Left lung (tissue), 4 donors: ENCODE measurements at regions not wholly inside any gene's neighbourhood (a gene's known extent, or its start where the extent isn't known, plus 50 kb on each side); places are given as distances from the start of the nearest gene placed in this dataset.
"Not testable (repeated sequence)": the region's sequence is repeated elsewhere in the genome, so short reads cannot be mapped to it uniquely, and the experiment has no call there.

Experiments used
- ATAC-seq: fragments of 200-7000 bp; cut with Tn5 transposase; one replicate; pipeline ENCODE4 v1.9.1; 2020; ENCODE audit warnings: moderate library complexity
- DNase-seq, 4 donors: peaks; one replicate each; pipeline ENCODE4 v3.0.0-alpha.2; 2013 to 2020
- H3K27ac ChIP-seq, 2 donors: fragments of 200-600 bp; sonication (generic) in 1 of 2; one replicate each; pipeline versions ENCODE4 v1.5.0 to v1.8.0; 2020 to 2021
- H3K27me3 ChIP-seq, 2 donors: fragments of 200-600 bp; sonication (generic) in 1 of 2; one replicate each; pipeline versions ENCODE4 v1.5.0 to v1.8.0; 2020 to 2021
- H3K36me3 ChIP-seq, 2 donors: fragments of 200-600 bp; sonication (generic) in 1 of 2; one replicate each; pipeline versions ENCODE4 v1.5.0 to v1.8.0; 2020 to 2021
- H3K4me1 ChIP-seq, 2 donors: fragments of 200-600 bp; one replicate each; pipeline ENCODE4 v1.8.0; 2021
- H3K4me3 ChIP-seq, 2 donors: fragments of 200-600 bp; sonication (generic) in 1 of 2; one replicate each; pipeline versions ENCODE4 v1.5.0 to v1.8.0; 2020 to 2021; ENCODE audit warnings: mild to moderate bottlenecking in 1 of 2
- H3K9me3 ChIP-seq, 2 donors: fragments of 200-600 bp; sonication (generic) in 1 of 2; one replicate each; pipeline versions ENCODE4 v1.5.0 to v1.8.0; 2020 to 2021
- CTCF ChIP-seq, 2 donors: fragments of 200-600 bp; sonication (generic) in 1 of 2; IDR thresholded peaks; one replicate each; pipeline versions ENCODE4 v1.5.0 to v1.8.0; 2021; ENCODE audit warnings: antibody characterized with exemption in 2 of 2
- intact Hi-C, 2 donors: fragments of 100-400 bp; cut with DNase I; formaldehyde crosslinking; loops; one replicate each; pipeline versions ENCODE4 v1.11.2 to v1.14.2; 2022
- donor health status: DM: no; HTN: yes; CAD: no.
- donor health status: DM: no; HTN: no; CAD: no.

DNA sequence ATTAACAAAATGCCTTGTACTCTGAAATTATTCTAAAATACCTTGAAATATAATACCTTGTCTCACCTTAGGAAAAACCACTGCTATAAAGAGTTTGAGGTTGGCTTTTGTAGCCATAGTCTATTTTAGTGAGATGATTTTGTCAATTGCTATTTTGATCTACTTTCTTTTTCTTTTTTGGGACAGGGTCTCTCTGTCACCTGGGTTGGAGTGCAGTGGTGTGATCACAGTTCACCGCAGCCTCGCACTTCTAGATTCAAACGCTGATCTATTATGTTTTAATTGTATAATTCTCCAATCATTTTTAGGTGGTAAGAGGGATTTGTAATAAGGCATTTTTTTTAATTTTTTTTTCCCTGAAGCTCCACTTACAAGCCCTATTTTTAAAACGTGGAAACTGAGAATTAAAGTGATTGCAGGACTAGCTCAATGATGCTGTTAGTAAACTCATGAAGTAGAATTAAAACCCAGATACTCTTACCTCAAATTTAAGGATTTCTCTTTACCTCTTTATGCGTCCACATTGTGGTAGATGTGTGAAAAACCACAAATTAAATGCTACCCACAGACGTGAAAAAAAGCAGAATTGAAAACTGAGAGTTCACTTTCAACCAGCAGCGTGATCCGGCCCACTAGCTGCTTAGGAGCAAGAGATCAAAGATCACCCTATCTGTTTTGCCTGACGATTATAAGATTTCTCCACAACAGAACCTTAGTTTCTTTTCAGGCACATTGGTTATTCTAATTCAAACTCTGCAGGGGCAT is 384.2 kb downstream of the CGGBP1 start:
- TF ChIP-seq CTCF (IDR thresholded peaks at IDR 0.05), result no peak
- Histone ChIP-seq H3K4me1 (no peaks in the 10 kb centered on the region), H3K27ac (no peak overlapping the region), H3K36me3 (no peaks in the 10 kb centered on the region), H3K27me3 (no peaks in the 10 kb centered on the region), H3K4me3 (no peak overlapping the region), H3K9me3 (no peaks in the 10 kb centered on the region)
- intact Hi-C loops, result no loop called here
- ATAC-seq, result no peak
- DNase-seq, result no peak

DNA sequence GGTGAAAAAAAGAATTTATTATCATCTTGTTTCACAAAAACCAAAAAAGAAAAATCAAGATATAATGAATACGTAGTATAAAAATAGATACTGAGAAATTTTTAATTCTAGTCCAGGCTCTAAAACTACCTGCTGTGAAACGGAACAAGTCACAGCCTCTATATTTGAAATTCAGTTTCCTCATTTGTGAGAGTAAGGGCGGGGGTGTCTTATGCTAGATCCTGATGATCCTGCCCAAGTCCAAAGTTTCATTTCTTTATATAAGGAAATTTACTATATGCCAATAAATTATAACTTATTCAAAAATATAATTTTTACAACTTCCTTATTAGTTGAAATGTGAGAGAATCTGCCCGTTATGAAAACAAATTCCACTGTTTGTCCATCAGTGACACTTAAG is 385.7 kb downstream of the CGGBP1 start:
- Histone ChIP-seq H3K27me3 (no peaks in the 10 kb centered on the region), H3K4me3 (no peak overlapping the region), H3K36me3 (no peaks in the 10 kb centered on the region), H3K9me3 (no peaks in the 10 kb centered on the region), H3K4me1 (no peaks in the 10 kb centered on the region), H3K27ac (no peak overlapping the region)
- intact Hi-C loops, result no loop called here
- no peak for DNase-seq
- TF ChIP-seq CTCF (IDR thresholded peaks at IDR 0.05), result no peak
- ATAC-seq, result no peak

DNA sequence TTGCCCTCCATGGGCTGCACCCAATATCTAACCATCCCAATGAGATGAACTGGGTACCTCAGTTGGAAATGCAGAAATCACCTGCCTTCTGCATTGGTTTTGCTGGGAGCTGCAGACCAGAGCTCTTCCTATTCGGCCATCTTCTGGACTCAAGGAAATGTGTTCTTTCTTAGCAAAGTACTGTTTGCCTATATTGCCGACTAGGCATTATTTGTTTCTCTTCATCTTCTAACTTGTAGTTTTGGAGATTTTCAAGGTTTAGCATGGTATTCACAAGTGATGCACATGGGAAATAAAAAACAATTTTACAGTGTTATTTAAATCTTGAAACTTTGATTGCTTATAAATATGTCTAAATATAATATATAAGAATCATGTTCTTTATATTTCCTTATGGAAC is 377.8 kb upstream of the POU1F1 start:
- TF ChIP-seq CTCF (IDR thresholded peaks at IDR 0.05), result no peak
- Histone ChIP-seq H3K27me3 (no peaks in the 10 kb centered on the region), H3K9me3 (no peaks in the 10 kb centered on the region), H3K27ac (no peak overlapping the region), H3K36me3 (no peaks in the 10 kb centered on the region), H3K4me1 (no peaks in the 10 kb centered on the region), H3K4me3 (no peak overlapping the region)
- intact Hi-C loops, result no loop called here
- DNase-seq (no peak), ATAC-seq (no peak)

DNA sequence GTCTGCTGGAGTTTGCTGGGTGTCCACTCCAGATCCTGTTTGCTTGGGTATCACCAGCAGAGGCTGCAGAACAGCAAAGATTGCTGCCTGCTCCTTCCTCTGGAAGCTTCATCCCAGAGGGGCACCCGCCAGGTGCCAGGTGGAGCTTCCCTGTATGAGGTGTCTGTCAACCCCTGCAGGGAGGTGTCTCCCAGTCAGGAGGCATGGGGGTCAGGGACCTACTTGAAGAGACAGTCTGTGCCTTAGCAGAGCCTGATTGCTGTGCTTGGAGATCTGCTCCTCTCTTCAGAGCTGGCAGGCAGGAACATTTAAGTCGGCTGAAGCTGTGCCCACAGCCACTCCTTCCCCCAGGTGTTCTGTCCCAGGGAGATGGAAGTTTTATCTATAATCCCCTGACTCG is 376.8 kb upstream of the POU1F1 start:
- ATAC-seq, H3K36me3 ChIP-seq, H3K4me1 ChIP-seq, H3K27ac ChIP-seq, H3K9me3 ChIP-seq, H3K27me3 ChIP-seq, intact Hi-C loops, H3K4me3 ChIP-seq: not testable (repeated sequence)
- peak in 1 of 4 donors; percentile 27 for DNase-seq

DNA sequence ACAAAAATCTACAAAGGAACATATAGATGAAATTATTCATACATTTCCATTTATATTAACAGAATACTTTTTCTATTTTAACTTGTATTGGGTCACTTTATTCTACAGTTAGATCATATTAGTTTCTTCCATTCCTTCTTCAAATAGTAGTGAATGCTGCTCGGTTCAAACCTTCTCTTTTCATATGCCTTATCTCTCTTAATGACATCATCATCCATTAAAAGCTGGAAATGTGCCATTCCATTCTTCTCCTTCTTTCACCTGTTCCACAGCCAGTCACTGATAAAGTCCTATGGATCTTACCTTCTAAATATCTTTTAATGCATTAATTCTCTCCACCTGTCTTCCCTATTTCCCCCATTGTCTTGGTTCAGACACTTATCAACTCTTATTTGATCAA is 358.0 kb upstream of the POU1F1 start:
- H3K4me3 ChIP-seq, result no peak overlapping the region
- H3K36me3 ChIP-seq, result no peaks in the 10 kb centered on the region
- peaks cover 0 to 8% of the 10 kb centered on the region in 2 donors for H3K9me3 ChIP-seq
- TF ChIP-seq CTCF (IDR thresholded peaks at IDR 0.05), result no peak
- H3K27me3 ChIP-seq, result no peaks in the 10 kb centered on the region
- intact Hi-C loops, result no loop called here
- no peak for DNase-seq
- no peak for ATAC-seq
- H3K27ac ChIP-seq, result no peak overlapping the region
- no peaks in the 10 kb centered on the region for H3K4me1 ChIP-seq

- Histone ChIP-seq H3K27ac (no peak overlapping the region), H3K9me3 (peaks cover 0 to 16% of the 10 kb centered on the region in 2 donors), H3K4me3 (no peak overlapping the region), H3K27me3 (no peaks in the 10 kb centered on the region), H3K4me1 (no peaks in the 10 kb centered on the region), H3K36me3 (no peaks in the 10 kb centered on the region)
- DNase-seq, result no peak
- intact Hi-C loops, result no loop called here
- ATAC-seq, result no peak
- no peak for TF ChIP-seq CTCF (IDR thresholded peaks at IDR 0.05)
These were observed 350.9 kb upstream of the POU1F1 start for GRCh38 chr3:87627316-87627715.
